Keratinocyte (primary cell): ENCODE measurements at regions not wholly inside any gene's neighbourhood (a gene's known extent, or its start where the extent isn't known, plus 50 kb on each side); places are given as distances from the start of the nearest gene placed in this dataset.

Source experiments
- DNase-seq: peaks from one replicate; pipeline ENCODE4 v3.0.0-alpha.2; 2011; ENCODE audit warnings: low read depth, missing footprints, low spot score
- FAIRE-seq: peaks from 2 replicates; lab custom pipeline; 2011; peaks lifted over from hg19 to GRCh38; lab: Jason Lieb, UNC
- H2AFZ ChIP-seq: 2 replicates; pipeline ENCODE4 v1.6.0; 2012; ENCODE audit warnings: low read length, control low read depth, inconsistent platforms; ENCODE audit not compliant: control insufficient read depth
- H3K27ac ChIP-seq: 2 replicates; pipeline ENCODE4 v1.5.1; 2011; ENCODE audit warnings: low read length; ENCODE audit not compliant: control insufficient read depth, insufficient read depth
- H3K27me3 ChIP-seq: 3 replicates; pipeline ENCODE4 v1.6.0; 2011; ENCODE audit warnings: low read length; ENCODE audit not compliant: control insufficient read depth, insufficient read depth; ENCODE audit errors: extremely low read depth
- H3K36me3 ChIP-seq, 2 experiments: 2 replicates in 1 of 2; 3 replicates in 1 of 2; pipeline ENCODE4 v1.5.1; 2011; ENCODE audit warnings: low read length in 2 of 2, mild to moderate bottlenecking in 1 of 2; ENCODE audit not compliant: control insufficient read depth in 2 of 2, insufficient read depth in 2 of 2; ENCODE audit errors: extremely low read depth in 1 of 2
- H3K4me1 ChIP-seq: 3 replicates; pipeline ENCODE4 v1.5.1; 2011; ENCODE audit warnings: low read length; ENCODE audit not compliant: control insufficient read depth, insufficient read depth; ENCODE audit errors: extremely low read depth
- H3K4me2 ChIP-seq: 3 replicates; pipeline ENCODE4 v1.6.0; 2011; ENCODE audit warnings: low read depth, low read length; ENCODE audit not compliant: control insufficient read depth, insufficient read depth; ENCODE audit errors: extremely low read depth
- H3K4me3 ChIP-seq, 3 experiments: fragments of 200-600 bp in 1 of 3; sonication (generic) in 1 of 3; 2 replicates in 2 of 3; 3 replicates in 1 of 3; pipeline ENCODE4 v1.5.1; 2011 to 2016; ENCODE audit warnings: low read length in 3 of 3, mild to moderate bottlenecking in 3 of 3, control low read depth in 2 of 3, inconsistent platforms in 1 of 3, low read depth in 1 of 3, mixed read lengths in 1 of 3, mixed run types in 1 of 3, moderate library complexity in 1 of 3; ENCODE audit not compliant: control insufficient read depth in 2 of 3, insufficient read depth in 2 of 3; ENCODE audit errors: extremely low read depth in 1 of 3
- H3K79me2 ChIP-seq: 2 replicates; pipeline ENCODE4 v1.6.0; 2012; ENCODE audit warnings: low read length; ENCODE audit not compliant: control insufficient read depth, insufficient read depth
- H3K9ac ChIP-seq: 3 replicates; pipeline ENCODE4 v1.6.0; 2011; ENCODE audit warnings: low read length; ENCODE audit not compliant: control insufficient read depth, insufficient read depth; ENCODE audit errors: extremely low read depth
- H3K9me1 ChIP-seq: 3 replicates; pipeline ENCODE4 v1.6.0; 2011; ENCODE audit warnings: low read length; ENCODE audit not compliant: control insufficient read depth, insufficient read depth; ENCODE audit errors: extremely low read depth
- H3K9me3 ChIP-seq: 2 replicates; pipeline ENCODE4 v1.5.1; 2012; ENCODE audit warnings: low read depth, low read length; ENCODE audit not compliant: control insufficient read depth
- H4K20me1 ChIP-seq: 3 replicates; pipeline ENCODE4 v1.6.0; 2011; ENCODE audit warnings: low read length; ENCODE audit not compliant: control insufficient read depth, insufficient read depth; ENCODE audit errors: extremely low read depth
- CTCF ChIP-seq, 3 experiments: IDR thresholded peaks in 1 of 3; conservative IDR thresholded peaks in 1 of 3; optimal IDR thresholded peaks in 1 of 3; 2 replicates in 2 of 3; 3 replicates in 1 of 3; pipeline versions ENCODE3 to v1.5.1; 2011; ENCODE audit warnings: low read length in 3 of 3, mild to moderate bottlenecking in 3 of 3, moderate library complexity in 2 of 3, control low read depth in 1 of 3, inconsistent platforms in 1 of 3; ENCODE audit not compliant: insufficient read depth in 2 of 3; ENCODE audit errors: extremely low read depth in 1 of 3
- EZH2 ChIP-seq: IDR thresholded peaks from one replicate; pipeline ENCODE4 v1.6.1; 2012; ENCODE audit warnings: inconsistent platforms, mild to moderate bottlenecking, low read length, moderate library complexity
- dilution Hi-C: fragments of 300-500 bp; cut with MboI; formaldehyde crosslinking; loops from one replicate; pipeline ENCODE4 v1.7.0; 2020; ENCODE audit warnings: low sequenced_read_pairs; ENCODE audit not compliant: extremely low pct_ligation_motif_present

GRCh38 chr3:66800941-66801545, 197.1 kb upstream of the KBTBD8 start:
- DNase-seq: no peak
- no peaks in the 10 kb centered on the region for H3K4me1 ChIP-seq
- H3K9me3 ChIP-seq: no peaks in the 10 kb centered on the region
- no peak overlapping the region for H3K9ac ChIP-seq
- no peak overlapping the region for H3K27ac ChIP-seq
- H3K9me1 ChIP-seq: no peaks in the 10 kb centered on the region
- no peaks in the 10 kb centered on the region for H3K79me2 ChIP-seq
- H3K4me2 ChIP-seq: no peak overlapping the region
- H3K4me3 ChIP-seq: no peak overlapping the region
- dilution Hi-C loops: no loop called here
- no peaks in the 10 kb centered on the region for H3K36me3 ChIP-seq
- H2AFZ ChIP-seq: no peak overlapping the region
- FAIRE-seq: no peak
- no peaks in the 10 kb centered on the region for H4K20me1 ChIP-seq
- no peaks in the 10 kb centered on the region for H3K27me3 ChIP-seq
- TF ChIP-seq EZH2 (no peak), CTCF (optimal IDR thresholded peaks at IDR 0.05 in 1 of 3, IDR thresholded peaks at IDR 0.05 in 1 of 3, conservative IDR thresholded peaks at IDR 0.05 in 1 of 3; ENCODE audit: extremely low read depth in 1 of 3, insufficient read depth in 2 of 3, low read length in 3 of 3) (no peak)

GRCh38 chr3:66803206-66803605, 194.9 kb upstream of the KBTBD8 start:
- FAIRE-seq (no peak), DNase-seq (no peak)
- H3K9me1 ChIP-seq: no peaks in the 10 kb centered on the region
- no peak overlapping the region for H3K9ac ChIP-seq
- no peak overlapping the region for H2AFZ ChIP-seq
- H3K4me1 ChIP-seq: no peaks in the 10 kb centered on the region
- no peaks in the 10 kb centered on the region for H3K36me3 ChIP-seq
- H4K20me1 ChIP-seq: no peaks in the 10 kb centered on the region
- dilution Hi-C loops: no loop called here
- H3K27ac ChIP-seq: no peak overlapping the region
- H3K27me3 ChIP-seq: no peaks in the 10 kb centered on the region
- H3K4me3 ChIP-seq: no peak overlapping the region
- no peak overlapping the region for H3K4me2 ChIP-seq
- H3K79me2 ChIP-seq: no peaks in the 10 kb centered on the region
- H3K9me3 ChIP-seq: no peaks in the 10 kb centered on the region
- TF ChIP-seq CTCF (optimal IDR thresholded peaks at IDR 0.05 in 1 of 3, IDR thresholded peaks at IDR 0.05 in 1 of 3, conservative IDR thresholded peaks at IDR 0.05 in 1 of 3; ENCODE audit: extremely low read depth in 1 of 3, insufficient read depth in 2 of 3, low read length in 3 of 3) (peak in 2 of 3 experiments; percentile 10 to 33), EZH2 (no peak)
